GM23338 (cell line): ENCODE measurements at regions not wholly inside any gene's neighbourhood (a gene's known extent, or its start where the extent isn't known, plus 50 kb on each side); places are given as distances from the start of the nearest gene placed in this dataset.

Experiments
- ATAC-seq: fragments of 200-7000 bp; cut with Tn5 transposase; 3 replicates; pipeline ENCODE4 v1.9.1; 2020
- DNase-seq: peaks from one replicate; pipeline ENCODE4 v3.0.0-alpha.2; 2015; ENCODE audit warnings: low spot score
- H2AFZ ChIP-seq: fragments of 200-600 bp; sonication (generic); 2 replicates; pipeline ENCODE4 v1.8.0; 2016; ENCODE audit warnings: antibody characterized with exemption, mild to moderate bottlenecking, moderate library complexity
- H3F3A ChIP-seq: fragments of 200-600 bp; sonication (generic); replicated peaks from 2 replicates; pipeline ENCODE4 v1.8.0; 2017; ENCODE audit warnings: antibody characterized with exemption, mixed run types, low read depth
- H3K27ac ChIP-seq: fragments of 200-600 bp; sonication (generic); 2 replicates; pipeline ENCODE4 v1.6.1; 2016; ENCODE audit warnings: low read depth
- H3K27me3 ChIP-seq: fragments of 200-600 bp; sonication (generic); 2 replicates; pipeline ENCODE4 v1.8.0; 2016; ENCODE audit warnings: mild to moderate bottlenecking, mixed run types, moderate library complexity; ENCODE audit not compliant: insufficient read depth
- H3K36me3 ChIP-seq: fragments of 200-600 bp; sonication (generic); 2 replicates; pipeline ENCODE4 v1.8.0; 2016; ENCODE audit warnings: mild to moderate bottlenecking; ENCODE audit not compliant: insufficient read depth
- H3K4me1 ChIP-seq: fragments of 200-600 bp; sonication (generic); 2 replicates; pipeline ENCODE4 v1.8.0; 2016; ENCODE audit warnings: mild to moderate bottlenecking, moderate library complexity; ENCODE audit not compliant: insufficient read depth
- H3K4me2 ChIP-seq: fragments of 200-600 bp; sonication (generic); 2 replicates; pipeline ENCODE4 v1.7.1; 2017; ENCODE audit warnings: mixed run types
- H3K4me3 ChIP-seq: fragments of 200-600 bp; sonication (generic); 2 replicates; pipeline ENCODE4 v1.6.1; 2016; ENCODE audit warnings: mixed run types
- H3K79me2 ChIP-seq: fragments of 200-600 bp; sonication (generic); replicated peaks from 2 replicates; pipeline ENCODE4 v1.8.0; 2017; ENCODE audit warnings: mild to moderate bottlenecking; ENCODE audit not compliant: insufficient read depth
- H3K9me2 ChIP-seq: fragments of 200-600 bp; sonication (generic); 2 replicates; pipeline ENCODE4 v1.8.0; 2017; ENCODE audit not compliant: insufficient read depth
- H4K20me1 ChIP-seq: fragments of 200-600 bp; sonication (generic); replicated peaks from 2 replicates; pipeline ENCODE4 v1.8.0; 2017; ENCODE audit warnings: mild to moderate bottlenecking; ENCODE audit not compliant: insufficient read depth
- H3K27ac Mint-ChIP-seq: 2 replicates; pipeline ENCODE4 v1.8.0; 2020; ENCODE audit warnings: inconsistent platforms, mild to moderate bottlenecking, moderate library complexity, mixed read lengths
- H3K27me3 Mint-ChIP-seq: 3 replicates; pipeline ENCODE4 v1.8.0; 2022; ENCODE audit warnings: low read depth, mild to moderate bottlenecking, moderate library complexity, mixed read lengths, inconsistent platforms; ENCODE audit not compliant: insufficient read depth, poor library complexity
- H3K36me3 Mint-ChIP-seq: 3 replicates; pipeline ENCODE4 v1.8.0; 2021; ENCODE audit warnings: low read depth, mild to moderate bottlenecking, inconsistent platforms, moderate library complexity, mixed read lengths
- H3K4me1 Mint-ChIP-seq: 3 replicates; pipeline ENCODE4 v1.8.0; 2020; ENCODE audit warnings: mild to moderate bottlenecking, inconsistent platforms, mixed read lengths
- H3K4me3 Mint-ChIP-seq: 3 replicates; pipeline ENCODE4 v1.8.0; 2021; ENCODE audit warnings: moderate library complexity, mild to moderate bottlenecking, inconsistent platforms, mixed read lengths
- H3K9me3 Mint-ChIP-seq: 3 replicates; pipeline ENCODE4 v1.8.0; 2020; ENCODE audit warnings: moderate library complexity, mild to moderate bottlenecking, inconsistent platforms, mixed read lengths
- ZNF331 ChIP-seq: fragments of 250-450 bp; sonication (Bioruptor Pico); IDR thresholded peaks from 2 replicates; pipeline ENCODE4 v1.5.0; 2020; ENCODE audit warnings: low read depth, mild to moderate bottlenecking, moderate library complexity
- TF ChIP-seq, protein P1 (sequence below): fragments of 250-450 bp; sonication (Bioruptor Pico); IDR thresholded peaks from 2 replicates; pipeline ENCODE4 v1.5.0; 2020; ENCODE audit warnings: mild to moderate bottlenecking, moderate library complexity
- TF ChIP-seq, protein P2 (sequence below), 2 experiments: fragments of 200-600 bp in 1 of 2; sonication (generic) in 1 of 2; conservative IDR thresholded peaks; 2 replicates each; pipeline versions ENCODE4 v1.5.1 to v1.6.1; 2016 to 2017; ENCODE audit warnings: antibody characterized with exemption in 2 of 2, low read depth in 2 of 2, mild to moderate bottlenecking in 2 of 2, moderate library complexity in 1 of 2

DNA sequence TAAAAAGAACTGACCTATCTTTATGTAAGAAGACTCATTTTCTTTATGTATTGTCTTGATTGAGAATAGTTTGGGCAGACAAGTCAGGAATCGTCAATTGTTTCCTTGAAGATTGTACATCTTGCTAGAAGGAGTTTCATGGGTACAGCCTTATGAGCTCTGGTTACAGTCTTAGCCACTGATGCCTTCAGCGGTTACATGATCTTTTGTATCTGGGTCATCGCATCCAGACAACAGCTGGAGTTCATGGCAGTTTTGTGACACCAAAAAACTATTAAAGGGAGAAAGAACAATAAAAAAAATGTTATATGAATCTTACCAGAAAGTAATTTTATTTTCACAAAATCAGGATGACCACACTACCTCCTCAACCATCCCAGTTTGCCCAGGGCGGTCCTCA is 520.5 kb upstream of the CDH7 start (continued):
- TF ChIP-seq, protein P1, sequence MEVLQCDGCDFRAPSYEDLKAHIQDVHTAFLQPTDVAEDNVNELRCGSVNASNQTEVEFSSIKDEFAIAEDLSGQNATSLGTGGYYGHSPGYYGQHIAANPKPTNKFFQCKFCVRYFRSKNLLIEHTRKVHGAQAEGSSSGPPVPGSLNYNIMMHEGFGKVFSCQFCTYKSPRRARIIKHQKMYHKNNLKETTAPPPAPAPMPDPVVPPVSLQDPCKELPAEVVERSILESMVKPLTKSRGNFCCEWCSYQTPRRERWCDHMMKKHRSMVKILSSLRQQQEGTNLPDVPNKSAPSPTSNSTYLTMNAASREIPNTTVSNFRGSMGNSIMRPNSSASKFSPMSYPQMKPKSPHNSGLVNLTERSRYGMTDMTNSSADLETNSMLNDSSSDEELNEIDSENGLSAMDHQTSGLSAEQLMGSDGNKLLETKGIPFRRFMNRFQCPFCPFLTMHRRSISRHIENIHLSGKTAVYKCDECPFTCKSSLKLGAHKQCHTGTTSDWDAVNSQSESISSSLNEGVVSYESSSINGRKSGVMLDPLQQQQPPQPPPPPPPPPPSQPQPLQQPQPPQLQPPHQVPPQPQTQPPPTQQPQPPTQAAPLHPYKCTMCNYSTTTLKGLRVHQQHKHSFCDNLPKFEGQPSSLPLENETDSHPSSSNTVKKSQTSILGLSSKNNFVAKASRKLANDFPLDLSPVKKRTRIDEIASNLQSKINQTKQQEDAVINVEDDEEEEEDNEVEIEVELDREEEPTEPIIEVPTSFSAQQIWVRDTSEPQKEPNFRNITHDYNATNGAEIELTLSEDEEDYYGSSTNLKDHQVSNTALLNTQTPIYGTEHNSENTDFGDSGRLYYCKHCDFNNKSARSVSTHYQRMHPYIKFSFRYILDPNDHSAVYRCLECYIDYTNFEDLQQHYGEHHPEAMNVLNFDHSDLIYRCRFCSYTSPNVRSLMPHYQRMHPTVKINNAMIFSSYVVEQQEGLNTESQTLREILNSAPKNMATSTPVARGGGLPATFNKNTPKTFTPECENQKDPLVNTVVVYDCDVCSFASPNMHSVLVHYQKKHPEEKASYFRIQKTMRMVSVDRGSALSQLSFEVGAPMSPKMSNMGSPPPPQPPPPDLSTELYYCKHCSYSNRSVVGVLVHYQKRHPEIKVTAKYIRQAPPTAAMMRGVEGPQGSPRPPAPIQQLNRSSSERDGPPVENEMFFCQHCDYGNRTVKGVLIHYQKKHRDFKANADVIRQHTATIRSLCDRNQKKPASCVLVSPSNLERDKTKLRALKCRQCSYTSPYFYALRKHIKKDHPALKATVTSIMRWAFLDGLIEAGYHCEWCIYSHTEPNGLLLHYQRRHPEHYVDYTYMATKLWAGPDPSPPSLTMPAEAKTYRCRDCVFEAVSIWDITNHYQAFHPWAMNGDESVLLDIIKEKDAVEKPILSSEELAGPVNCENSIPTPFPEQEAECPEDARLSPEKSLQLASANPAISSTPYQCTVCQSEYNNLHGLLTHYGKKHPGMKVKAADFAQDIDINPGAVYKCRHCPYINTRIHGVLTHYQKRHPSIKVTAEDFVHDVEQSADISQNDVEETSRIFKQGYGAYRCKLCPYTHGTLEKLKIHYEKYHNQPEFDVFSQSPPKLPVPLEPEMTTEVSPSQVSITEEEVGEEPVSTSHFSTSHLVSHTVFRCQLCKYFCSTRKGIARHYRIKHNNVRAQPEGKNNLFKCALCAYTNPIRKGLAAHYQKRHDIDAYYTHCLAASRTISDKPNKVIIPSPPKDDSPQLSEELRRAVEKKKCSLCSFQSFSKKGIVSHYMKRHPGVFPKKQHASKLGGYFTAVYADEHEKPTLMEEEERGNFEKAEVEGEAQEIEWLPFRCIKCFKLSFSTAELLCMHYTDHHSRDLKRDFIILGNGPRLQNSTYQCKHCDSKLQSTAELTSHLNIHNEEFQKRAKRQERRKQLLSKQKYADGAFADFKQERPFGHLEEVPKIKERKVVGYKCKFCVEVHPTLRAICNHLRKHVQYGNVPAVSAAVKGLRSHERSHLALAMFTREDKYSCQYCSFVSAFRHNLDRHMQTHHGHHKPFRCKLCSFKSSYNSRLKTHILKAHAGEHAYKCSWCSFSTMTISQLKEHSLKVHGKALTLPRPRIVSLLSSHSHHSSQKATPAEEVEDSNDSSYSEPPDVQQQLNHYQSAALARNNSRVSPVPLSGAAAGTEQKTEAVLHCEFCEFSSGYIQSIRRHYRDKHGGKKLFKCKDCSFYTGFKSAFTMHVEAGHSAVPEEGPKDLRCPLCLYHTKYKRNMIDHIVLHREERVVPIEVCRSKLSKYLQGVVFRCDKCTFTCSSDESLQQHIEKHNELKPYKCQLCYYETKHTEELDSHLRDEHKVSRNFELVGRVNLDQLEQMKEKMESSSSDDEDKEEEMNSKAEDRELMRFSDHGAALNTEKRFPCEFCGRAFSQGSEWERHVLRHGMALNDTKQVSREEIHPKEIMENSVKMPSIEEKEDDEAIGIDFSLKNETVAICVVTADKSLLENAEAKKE (CRISPR knock-in tag) = no peak

- H3K4me1 Mint-ChIP-seq = no peaks in the 10 kb centered on the region
- Histone ChIP-seq H4K20me1 (no peaks in the 10 kb centered on the region), H3K36me3 (no peaks in the 10 kb centered on the region), H3K4me1 (no peaks in the 10 kb centered on the region), H3K79me2 (no peaks in the 10 kb centered on the region), H3F3A (no peaks in the 10 kb centered on the region), H3K4me3 (no peak overlapping the region), H3K4me2 (no peak overlapping the region), H2AFZ (peak overlapping the region; percentile 77), H3K9me2 (no peaks in the 10 kb centered on the region), H3K27me3 (no peaks in the 10 kb centered on the region), H3K27ac (no peak overlapping the region)
- TF ChIP-seq, protein P2, sequence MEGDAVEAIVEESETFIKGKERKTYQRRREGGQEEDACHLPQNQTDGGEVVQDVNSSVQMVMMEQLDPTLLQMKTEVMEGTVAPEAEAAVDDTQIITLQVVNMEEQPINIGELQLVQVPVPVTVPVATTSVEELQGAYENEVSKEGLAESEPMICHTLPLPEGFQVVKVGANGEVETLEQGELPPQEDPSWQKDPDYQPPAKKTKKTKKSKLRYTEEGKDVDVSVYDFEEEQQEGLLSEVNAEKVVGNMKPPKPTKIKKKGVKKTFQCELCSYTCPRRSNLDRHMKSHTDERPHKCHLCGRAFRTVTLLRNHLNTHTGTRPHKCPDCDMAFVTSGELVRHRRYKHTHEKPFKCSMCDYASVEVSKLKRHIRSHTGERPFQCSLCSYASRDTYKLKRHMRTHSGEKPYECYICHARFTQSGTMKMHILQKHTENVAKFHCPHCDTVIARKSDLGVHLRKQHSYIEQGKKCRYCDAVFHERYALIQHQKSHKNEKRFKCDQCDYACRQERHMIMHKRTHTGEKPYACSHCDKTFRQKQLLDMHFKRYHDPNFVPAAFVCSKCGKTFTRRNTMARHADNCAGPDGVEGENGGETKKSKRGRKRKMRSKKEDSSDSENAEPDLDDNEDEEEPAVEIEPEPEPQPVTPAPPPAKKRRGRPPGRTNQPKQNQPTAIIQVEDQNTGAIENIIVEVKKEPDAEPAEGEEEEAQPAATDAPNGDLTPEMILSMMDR (conservative IDR thresholded peaks at IDR 0.05; ENCODE audit: low read depth in 2 of 2) = peak; percentile 26 to 55
- no peak for TF ChIP-seq ZNF331 (CRISPR knock-in tag)
- H3K27ac Mint-ChIP-seq = no peak overlapping the region
- H3K27me3 Mint-ChIP-seq = no peaks in the 10 kb centered on the region
- no peaks in the 10 kb centered on the region for H3K36me3 Mint-ChIP-seq
- H3K9me3 Mint-ChIP-seq = no peaks in the 10 kb centered on the region
- no peak overlapping the region for H3K4me3 Mint-ChIP-seq
- ATAC-seq (peak; percentile 71), DNase-seq (peak; percentile 66)
Observed at GRCh38 chr18:65227970-65228369, 522.8 kb upstream of the CDH7 start.
